ENCODE measurements at regions not wholly inside any gene's neighbourhood (a gene's known extent, or its start where the extent isn't known, plus 50 kb on each side); places are given as distances from the start of the nearest gene placed in this dataset.

GRCh38 chr10:100651916-100652315 is 93.5 kb upstream of the PAX2 start:
- Histone ChIP-seq H3K9ac (ENCODE audit: extremely low read depth, low read length, poor library complexity, severe bottlenecking) (no peak overlapping the region), H3K9me3 (ENCODE audit: control insufficient read depth, low read length) (no peaks in the 10 kb centered on the region), H3K4me3 (ENCODE audit: low read length) (no peak overlapping the region), H3K4me1 (ENCODE audit: control insufficient read depth, insufficient read depth, low read length) (no peaks in the 10 kb centered on the region), H3K36me3 (ENCODE audit: control insufficient read depth, insufficient read depth, low read length) (no peaks in the 10 kb centered on the region), H3K27me3 (ENCODE audit: control insufficient read depth, insufficient read depth, low read length, poor library complexity, severe bottlenecking) (peaks cover 48% of the 10 kb centered on the region), H3K27ac (ENCODE audit: low read depth, low read length) (no peak overlapping the region)
- Mint-ChIP-seq H3K4me3 (no peak overlapping the region), H3K27me3 (ENCODE audit: insufficient read depth) (peaks cover 75% of the 10 kb centered on the region), H3K36me3 (ENCODE audit: low read depth) (peaks cover 2% of the 10 kb centered on the region), H3K4me1 (peaks cover 17% of the 10 kb centered on the region), H3K27ac (no peak overlapping the region), H3K9me3 (peaks cover 2% of the 10 kb centered on the region)
- 97% methylated on average over 5 of the region's 6 CpGs; no CpG with 5 or more reads in 1 of the 2 experiments for WGBS, 2 experiments (ENCODE audit: insufficient coverage in 1 of 2, insufficient read length in 1 of 2)
- DNase-seq = no peak
- TF ChIP-seq CTCF (conservative IDR thresholded peaks at IDR 0.05) = no peak

GRCh38 chr10:100652406-100653135 is 92.8 kb upstream of the PAX2 start:
- Mint-ChIP-seq H3K36me3 (ENCODE audit: low read depth) (peaks cover 2% of the 10 kb centered on the region), H3K4me1 (peaks cover 17% of the 10 kb centered on the region), H3K4me3 (no peak overlapping the region), H3K27ac (no peak overlapping the region), H3K27me3 (ENCODE audit: insufficient read depth) (peaks cover 77% of the 10 kb centered on the region), H3K9me3 (peaks cover 2% of the 10 kb centered on the region)
- H3K4me3 ChIP-seq (ENCODE audit: low read length) = no peak overlapping the region
- H3K36me3 ChIP-seq (ENCODE audit: control insufficient read depth, insufficient read depth, low read length) = no peaks in the 10 kb centered on the region
- H3K9me3 ChIP-seq (ENCODE audit: control insufficient read depth, low read length) = no peaks in the 10 kb centered on the region
- no peaks in the 10 kb centered on the region for H3K4me1 ChIP-seq (ENCODE audit: control insufficient read depth, insufficient read depth, low read length)
- no peak overlapping the region for H3K27ac ChIP-seq (ENCODE audit: low read depth, low read length)
- no peak for TF ChIP-seq CTCF (conservative IDR thresholded peaks at IDR 0.05)
- peaks cover 51% of the 10 kb centered on the region for H3K27me3 ChIP-seq (ENCODE audit: control insufficient read depth, insufficient read depth, low read length, poor library complexity, severe bottlenecking)
- H3K9ac ChIP-seq (ENCODE audit: extremely low read depth, low read length, poor library complexity, severe bottlenecking) = no peak overlapping the region
- DNase-seq = no peak
- 79 to 88% methylated on average over 4 to 7 of the region's 7 CpGs for WGBS, 2 experiments (ENCODE audit: insufficient coverage in 1 of 2, insufficient read length in 1 of 2)

GRCh38 chr10:100653238-100653956 is 92.0 kb upstream of the PAX2 start:
- H3K4me3 Mint-ChIP-seq = peak overlapping the region; percentile 58
- peaks cover 17% of the 10 kb centered on the region for H3K4me1 Mint-ChIP-seq
- Histone ChIP-seq H3K9me3 (ENCODE audit: control insufficient read depth, low read length) (no peaks in the 10 kb centered on the region), H3K27ac (ENCODE audit: low read depth, low read length) (peak overlapping the region; percentile 68), H3K27me3 (ENCODE audit: control insufficient read depth, insufficient read depth, low read length, poor library complexity, severe bottlenecking) (peaks cover 59% of the 10 kb centered on the region), H3K4me1 (ENCODE audit: control insufficient read depth, insufficient read depth, low read length) (no peaks in the 10 kb centered on the region), H3K36me3 (ENCODE audit: control insufficient read depth, insufficient read depth, low read length) (no peaks in the 10 kb centered on the region), H3K4me3 (ENCODE audit: low read length) (no peak overlapping the region), H3K9ac (ENCODE audit: extremely low read depth, low read length, poor library complexity, severe bottlenecking) (no peak overlapping the region)
- TF ChIP-seq CTCF (conservative IDR thresholded peaks at IDR 0.05) = no peak
- WGBS, 2 experiments (ENCODE audit: insufficient coverage in 1 of 2, insufficient read length in 1 of 2) = 34 to 52% methylated on average over 4 to 9 of the region's 9 CpGs
- peaks cover 2% of the 10 kb centered on the region for H3K9me3 Mint-ChIP-seq
- H3K36me3 Mint-ChIP-seq (ENCODE audit: low read depth) = peaks cover 2% of the 10 kb centered on the region
- no peak overlapping the region for H3K27ac Mint-ChIP-seq
- no peak for DNase-seq
- H3K27me3 Mint-ChIP-seq (ENCODE audit: insufficient read depth) = peaks cover 78% of the 10 kb centered on the region

Measured in endodermal cell (in vitro differentiated cells).